OCI-LY3 (cell line): ENCODE measurements at regions not wholly inside any gene's neighbourhood (a gene's known extent, or its start where the extent isn't known, plus 50 kb on each side); places are given as distances from the start of the nearest gene placed in this dataset.

Source experiments
- EZH2phosphoT487 ChIP-seq: fragments of 200-600 bp; shearing (Covaris generic); IDR thresholded peaks from 2 replicates; pipeline ENCODE4 v1.6.1; 2018; ENCODE audit warnings: antibody characterized with exemption, mixed run types, low read depth
- TF ChIP-seq, protein P1 (sequence below): fragments of 200-600, 300-600 bp; sonication (generic); IDR thresholded peaks from 2 replicates; pipeline ENCODE4 v1.5.1; 2014; ENCODE audit warnings: antibody characterized with exemption, low read length, low read depth

DNA sequence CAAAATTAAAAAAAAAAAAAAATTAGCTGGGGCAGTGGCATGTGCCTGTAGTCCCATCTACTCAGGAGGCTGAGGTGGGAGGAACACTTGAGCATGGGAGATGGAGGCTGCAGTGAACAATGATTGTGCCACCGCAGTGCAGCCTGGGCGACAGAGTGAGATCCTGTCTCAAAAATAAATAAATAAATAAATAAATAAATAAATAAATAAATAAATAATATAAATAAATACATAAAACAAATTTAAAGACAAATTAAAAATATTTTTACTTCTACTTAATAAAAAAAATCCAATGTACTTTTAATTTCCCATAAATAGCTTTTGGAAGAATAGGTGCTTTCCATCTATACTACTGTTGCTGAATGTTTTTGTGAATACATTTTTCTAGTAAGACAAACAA is 598.4 kb upstream of the EDIL3 start:
- TF ChIP-seq, protein P1, sequence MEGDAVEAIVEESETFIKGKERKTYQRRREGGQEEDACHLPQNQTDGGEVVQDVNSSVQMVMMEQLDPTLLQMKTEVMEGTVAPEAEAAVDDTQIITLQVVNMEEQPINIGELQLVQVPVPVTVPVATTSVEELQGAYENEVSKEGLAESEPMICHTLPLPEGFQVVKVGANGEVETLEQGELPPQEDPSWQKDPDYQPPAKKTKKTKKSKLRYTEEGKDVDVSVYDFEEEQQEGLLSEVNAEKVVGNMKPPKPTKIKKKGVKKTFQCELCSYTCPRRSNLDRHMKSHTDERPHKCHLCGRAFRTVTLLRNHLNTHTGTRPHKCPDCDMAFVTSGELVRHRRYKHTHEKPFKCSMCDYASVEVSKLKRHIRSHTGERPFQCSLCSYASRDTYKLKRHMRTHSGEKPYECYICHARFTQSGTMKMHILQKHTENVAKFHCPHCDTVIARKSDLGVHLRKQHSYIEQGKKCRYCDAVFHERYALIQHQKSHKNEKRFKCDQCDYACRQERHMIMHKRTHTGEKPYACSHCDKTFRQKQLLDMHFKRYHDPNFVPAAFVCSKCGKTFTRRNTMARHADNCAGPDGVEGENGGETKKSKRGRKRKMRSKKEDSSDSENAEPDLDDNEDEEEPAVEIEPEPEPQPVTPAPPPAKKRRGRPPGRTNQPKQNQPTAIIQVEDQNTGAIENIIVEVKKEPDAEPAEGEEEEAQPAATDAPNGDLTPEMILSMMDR, result no peak
- TF ChIP-seq EZH2phosphoT487, result no peak
